GM18909 (cell line): ENCODE measurements at regions not wholly inside any gene's neighbourhood (a gene's known extent, or its start where the extent isn't known, plus 50 kb on each side); places are given as distances from the start of the nearest gene placed in this dataset.
"Not testable (repeated sequence)": the region's sequence is repeated elsewhere in the genome, so short reads cannot be mapped to it uniquely, and the experiment has no call there.

Experiments used
- ATAC-seq: cut with Tn5 transposase; IDR thresholded peaks from one replicate; pipeline ENCODE4 v1.9.1; 2021; ENCODE audit warnings: mild to moderate bottlenecking; ENCODE audit not compliant: unreplicated experiment, poor library complexity

- no peak for ATAC-seq
These were observed 146.7 kb downstream of the SEM1 start for GRCh38 chr7:96562966-96563365.

GRCh38 chr7:96562458-96562857 is 147.2 kb downstream of the SEM1 start:
- no peak for ATAC-seq

DNA sequence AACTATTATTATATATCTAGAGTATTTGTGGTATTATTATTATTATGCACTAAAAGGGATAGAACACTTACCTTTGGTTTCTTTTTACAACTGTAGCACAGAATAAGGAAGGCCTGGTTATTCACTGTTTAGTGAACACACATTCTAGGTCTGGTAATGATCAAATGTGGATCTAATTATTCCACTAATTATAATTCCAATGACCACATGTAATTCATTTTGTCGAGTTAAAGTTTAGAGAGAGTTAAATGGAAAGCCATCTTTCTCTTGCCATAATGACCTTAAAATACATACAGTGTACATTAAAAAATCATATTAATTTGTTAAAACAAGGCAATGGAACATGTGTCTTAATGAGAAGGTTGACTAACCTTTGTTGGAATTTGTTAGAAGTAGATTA is 147.8 kb downstream of the SEM1 start:
- ATAC-seq, result no peak

DNA sequence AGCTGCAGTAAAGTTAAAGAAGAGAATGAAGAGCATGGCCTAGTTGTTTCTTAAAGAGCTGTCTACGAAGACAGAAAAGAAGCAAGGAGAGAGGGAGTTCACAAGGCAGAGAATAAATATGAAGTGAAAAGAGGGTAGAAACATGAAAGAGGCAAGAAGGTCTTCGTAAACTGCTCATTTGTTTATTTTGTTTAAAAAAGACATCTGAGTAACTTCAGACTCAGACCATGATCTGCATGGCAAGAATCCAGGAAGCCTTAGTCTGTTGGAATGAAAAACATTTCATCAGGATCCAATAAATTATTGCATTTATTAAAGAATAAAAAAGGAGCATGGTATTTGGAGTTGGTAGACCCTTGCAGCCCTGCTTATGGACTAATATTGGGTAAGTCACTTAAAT is 151.1 kb downstream of the SEM1 start:
- ATAC-seq, result no peak

DNA sequence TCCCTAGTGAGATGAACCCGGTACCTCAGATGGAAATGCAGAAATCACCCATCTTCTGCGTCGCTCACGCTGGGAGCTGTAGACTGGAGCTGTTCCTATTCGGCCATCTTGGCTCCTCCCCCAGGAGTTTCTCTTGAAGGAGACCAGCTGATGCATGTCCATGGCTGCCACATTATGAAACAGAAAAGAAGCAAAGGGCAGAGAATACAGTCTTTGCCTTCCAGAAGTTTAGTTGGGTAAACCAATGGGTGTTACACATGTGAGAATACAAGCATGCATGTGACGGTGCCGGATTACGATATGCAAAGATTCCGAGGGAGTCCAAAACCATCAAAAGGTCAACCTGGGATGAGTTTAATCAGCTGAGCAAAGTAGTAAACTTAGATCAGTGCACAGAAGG is 151.6 kb downstream of the SEM1 start:
- ATAC-seq, result no peak

- not testable (repeated sequence) for ATAC-seq
These were observed 152.0 kb downstream of the SEM1 start for GRCh38 chr7:96557598-96557997.

DNA sequence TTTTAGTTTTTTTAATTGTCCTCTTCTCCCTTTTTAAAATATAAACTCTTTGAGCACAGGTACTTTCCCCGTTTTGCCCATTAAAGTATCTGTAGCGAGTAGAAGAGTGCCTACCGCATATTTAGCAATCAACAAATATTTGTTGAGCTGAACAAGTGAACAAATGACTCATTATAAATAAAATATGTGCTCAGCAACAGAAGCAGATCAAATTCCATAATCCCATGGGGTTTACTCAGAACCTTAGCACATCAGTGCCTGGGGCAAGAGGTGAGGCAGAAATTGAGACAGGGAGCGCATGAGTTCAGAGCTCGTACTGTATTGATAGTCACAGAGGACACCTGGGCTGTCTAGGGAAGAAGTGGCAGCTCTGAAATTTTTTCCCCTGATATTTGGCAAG is 161.0 kb downstream of the SEM1 start:
- no peak for ATAC-seq

- ATAC-seq, result no peak
These were observed 162.3 kb downstream of the SEM1 start for GRCh38 chr7:96547371-96547811.

GRCh38 chr7:96546426-96546825 is 163.2 kb downstream of the SEM1 start:
- ATAC-seq, result no peak

- no peak for ATAC-seq
These were observed 170.2 kb downstream of the SEM1 start for GRCh38 chr7:96539471-96539870.

GRCh38 chr7:96538632-96539031 is 171.0 kb downstream of the SEM1 start:
- no peak for ATAC-seq

DNA sequence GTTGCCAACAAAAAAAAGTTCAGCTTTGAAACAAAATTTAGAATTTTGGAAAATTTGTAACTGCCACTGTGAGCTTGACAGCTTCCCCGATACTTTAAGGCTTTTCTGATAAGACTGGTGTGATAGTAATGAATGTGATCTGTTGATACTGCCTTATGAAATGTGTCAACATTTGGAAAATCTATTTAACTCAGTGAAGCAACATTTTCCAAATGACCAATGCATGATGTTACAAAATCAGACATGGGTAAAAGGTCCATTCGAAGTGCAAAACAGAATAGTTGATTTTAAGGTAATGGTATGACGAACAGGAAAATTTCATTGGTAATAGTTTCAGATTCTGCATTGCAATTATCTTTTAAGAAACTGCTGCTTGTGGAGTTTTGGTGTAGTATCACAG is 175.4 kb downstream of the SEM1 start:
- no peak for ATAC-seq

GRCh38 chr7:96532428-96532935 is 177.2 kb downstream of the SEM1 start:
- ATAC-seq, result no peak

DNA sequence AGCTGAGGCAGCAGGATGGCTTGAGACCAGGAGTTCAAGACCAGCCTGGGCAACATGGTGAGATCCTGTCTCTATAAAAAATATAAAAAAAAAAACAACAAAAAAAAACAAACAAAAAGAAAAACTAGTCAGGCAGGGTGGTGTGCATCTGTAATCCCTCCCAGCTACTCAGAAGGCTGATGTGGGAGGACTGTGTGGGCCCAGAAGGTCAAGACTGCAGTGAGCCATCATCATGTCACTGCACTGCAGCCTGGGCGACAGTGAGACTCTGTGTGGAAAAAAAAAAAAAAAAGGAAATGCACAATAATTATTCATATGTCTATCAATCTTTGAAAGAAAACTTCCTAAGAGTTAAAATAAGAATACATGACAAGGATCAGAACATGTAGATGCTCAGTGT is 178.3 kb downstream of the SEM1 start:
- no peak for ATAC-seq

DNA sequence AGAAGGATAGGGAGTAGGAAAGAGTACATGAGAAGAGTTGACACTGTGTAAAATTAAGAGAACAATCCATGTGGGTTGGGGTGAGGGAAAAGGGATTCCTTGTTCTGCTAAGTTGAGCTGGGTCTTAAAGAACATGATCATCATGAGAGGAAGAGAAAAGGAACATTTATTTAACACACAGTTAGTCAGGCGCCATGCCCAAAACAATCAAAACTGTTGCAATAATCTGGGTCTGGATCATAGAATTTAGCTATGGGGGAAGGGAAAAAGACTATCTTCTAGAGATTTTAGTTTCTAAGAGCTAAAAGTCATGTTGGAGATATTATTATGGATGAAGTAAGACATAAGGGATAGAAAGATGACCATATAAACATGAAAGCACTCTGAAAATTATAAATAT is 178.9 kb downstream of the SEM1 start:
- ATAC-seq, result no peak

DNA sequence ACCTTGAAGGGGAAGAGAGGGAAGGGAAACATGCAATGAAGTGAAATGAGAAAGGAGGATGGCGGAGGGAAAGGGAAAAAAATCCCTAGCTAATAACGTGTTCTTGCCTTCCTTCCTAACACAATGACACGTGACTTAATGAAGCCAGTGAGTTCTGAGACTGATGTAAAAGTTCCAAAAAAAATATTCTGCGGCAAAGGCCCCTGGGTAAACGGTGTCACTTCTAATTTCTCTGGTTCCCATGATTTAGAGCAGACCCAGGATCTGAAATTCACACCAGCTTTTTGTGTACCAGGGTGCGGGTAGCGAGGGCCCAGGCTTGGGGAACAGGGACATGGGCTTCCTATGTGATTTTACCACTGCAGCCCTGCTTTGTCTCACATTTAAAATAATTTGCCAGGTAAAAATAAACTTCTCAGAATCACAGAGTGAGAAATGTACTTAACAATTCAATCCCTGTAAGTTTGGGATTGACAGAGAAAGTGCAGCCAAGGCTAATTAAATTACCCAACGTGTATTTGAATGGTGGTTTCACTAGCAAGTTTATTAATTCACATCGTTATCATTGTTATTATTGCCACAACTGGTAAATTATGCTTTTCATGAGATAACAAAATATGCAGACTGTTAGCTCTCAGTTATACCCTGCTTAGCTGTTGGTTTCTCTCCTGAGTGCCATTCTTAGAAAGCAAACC is 182.4 kb downstream of the SEM1 start:
- ATAC-seq, result no peak

DNA sequence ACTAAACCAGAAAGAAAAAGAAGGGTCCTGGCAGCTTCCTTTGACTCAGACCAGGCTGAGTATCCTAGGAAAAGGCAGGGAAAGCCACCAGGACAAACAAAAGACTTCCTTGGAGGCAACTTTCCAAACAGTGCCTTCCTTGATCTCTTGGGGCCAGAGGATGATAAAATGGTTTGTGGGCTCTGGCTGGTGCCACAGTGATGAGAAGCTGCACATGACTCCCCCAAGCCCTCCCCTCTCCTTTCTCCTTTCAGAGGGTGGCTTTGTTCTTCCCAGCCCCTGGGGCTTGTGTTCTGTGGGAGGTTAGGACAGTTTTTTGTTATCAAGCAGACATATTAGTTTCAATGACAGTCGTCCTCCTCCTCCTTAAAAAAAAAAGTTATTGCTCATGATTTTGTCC is 183.2 kb downstream of the SEM1 start:
- ATAC-seq, result no peak

DNA sequence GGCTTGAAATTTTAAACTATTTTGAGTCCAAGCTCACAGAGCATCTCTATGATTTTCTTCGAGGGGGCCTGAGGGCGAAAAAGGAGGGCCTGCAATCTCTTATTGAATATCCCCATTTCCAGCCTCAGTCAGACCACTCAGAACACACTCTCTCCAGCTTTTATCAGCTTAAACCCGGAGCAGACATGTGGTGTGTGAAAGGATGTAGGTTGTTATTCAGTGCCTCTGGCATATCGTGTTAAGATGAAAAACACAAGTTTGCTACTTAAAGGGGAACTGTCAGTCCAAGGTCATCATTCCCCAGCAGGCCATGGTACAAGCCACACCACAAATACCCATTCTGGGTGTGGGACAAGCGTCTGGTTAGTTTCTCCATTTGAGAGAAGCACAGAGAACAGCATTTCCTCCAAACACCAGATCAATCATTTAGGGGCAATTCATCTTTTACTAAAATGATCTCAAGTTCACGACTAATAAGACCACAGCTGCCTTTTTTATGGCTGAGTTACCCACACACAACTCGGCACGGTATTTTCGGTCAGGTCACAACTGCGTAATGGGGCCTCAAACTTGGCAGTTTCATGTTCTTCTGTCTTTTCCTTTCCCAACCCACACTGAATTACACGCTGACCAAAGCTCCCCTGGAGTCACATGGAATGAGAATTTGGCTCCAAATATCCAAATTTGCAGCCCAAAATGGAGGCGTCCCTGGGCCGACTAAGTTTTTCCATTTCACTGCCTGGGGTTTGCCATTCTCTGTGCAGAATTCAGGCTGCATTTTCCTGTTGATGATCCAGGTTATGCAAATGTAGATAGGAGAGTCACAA is 188.4 kb downstream of the SEM1 start:
- ATAC-seq, result no peak

- no peak for ATAC-seq
These were observed 186.5 kb upstream of the SLC25A13 start for GRCh38 chr7:96508371-96508770.

GRCh38 chr7:96503597-96503996 is 181.7 kb upstream of the SLC25A13 start:
- no peak for ATAC-seq

DNA sequence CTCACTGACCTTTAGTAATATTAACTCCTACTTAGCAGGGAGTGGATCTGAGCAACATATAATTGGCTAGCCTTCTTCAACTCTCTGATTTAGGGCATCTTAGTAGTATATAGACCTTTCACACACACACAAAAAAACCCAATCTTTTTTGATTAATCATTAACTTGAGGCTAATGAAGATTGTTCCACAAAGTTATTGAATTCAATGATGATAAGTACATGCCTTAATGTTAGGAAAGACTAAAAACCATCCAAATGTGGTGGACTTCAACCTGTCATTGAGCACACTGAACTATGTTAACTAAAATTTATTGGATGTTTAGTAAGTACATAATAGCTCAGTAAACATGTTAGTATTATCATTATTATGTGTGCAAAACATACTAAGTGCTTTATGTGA is 179.4 kb upstream of the SLC25A13 start:
- no peak for ATAC-seq

DNA sequence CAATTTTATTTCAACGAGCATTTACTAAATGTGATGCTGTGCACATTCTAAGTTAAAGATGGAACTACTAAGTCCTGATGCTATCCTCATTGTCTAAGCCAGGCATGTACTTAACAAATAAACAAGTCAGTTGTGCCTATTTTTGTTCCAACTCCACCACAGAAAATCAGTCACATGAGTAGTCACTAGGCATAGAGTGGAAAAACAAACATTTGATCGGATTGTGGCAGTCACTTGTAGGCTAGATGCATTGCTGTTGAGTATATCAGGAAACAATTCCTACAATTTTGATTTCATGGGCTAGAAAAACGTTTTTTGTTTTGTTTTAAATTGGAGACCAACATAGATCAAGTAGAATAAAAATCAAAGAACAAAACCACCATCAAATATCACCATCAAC is 177.6 kb upstream of the SLC25A13 start:
- no peak for ATAC-seq
